KMS-11 (cell line): ENCODE measurements at regions not wholly inside any gene's neighbourhood (a gene's known extent, or its start where the extent isn't known, plus 50 kb on each side); places are given as distances from the start of the nearest gene placed in this dataset.
"Not testable (repeated sequence)": the region's sequence is repeated elsewhere in the genome, so short reads cannot be mapped to it uniquely, and the experiment has no call there.

Experiments
- H2AFZ ChIP-seq: fragments of 200-600 bp; sonication (generic); 2 replicates; pipeline ENCODE4 v1.6.1; 2016; ENCODE audit warnings: antibody characterized with exemption, mixed run types, low read depth
- H3K27ac ChIP-seq: fragments of 200-600 bp; sonication (generic); 2 replicates; pipeline ENCODE4 v1.6.1; 2016; ENCODE audit warnings: mild to moderate bottlenecking, mixed run types
- H3K27me3 ChIP-seq: fragments of 200-600 bp; sonication (generic); 2 replicates; pipeline ENCODE4 v1.6.1; 2017; ENCODE audit warnings: mild to moderate bottlenecking, low read depth, mixed run types, moderate library complexity; ENCODE audit not compliant: insufficient read depth
- H3K36me3 ChIP-seq: fragments of 200-600 bp; sonication (generic); 2 replicates; pipeline ENCODE4 v1.6.1; 2017; ENCODE audit warnings: mild to moderate bottlenecking, mixed run types; ENCODE audit not compliant: insufficient read depth
- H3K4me1 ChIP-seq: fragments of 200-600 bp; sonication (generic); 2 replicates; pipeline ENCODE4 v1.6.1; 2016; ENCODE audit warnings: mild to moderate bottlenecking, low read depth, mixed run types; ENCODE audit not compliant: poor library complexity, severe bottlenecking
- H3K4me2 ChIP-seq: fragments of 200-600 bp; sonication (generic); 2 replicates; pipeline ENCODE4 v1.7.0; 2016; ENCODE audit warnings: mild to moderate bottlenecking, mixed run types
- H3K4me3 ChIP-seq: fragments of 200-600 bp; sonication (generic); IDR thresholded peaks from 2 replicates; pipeline ENCODE4 v1.6.1; 2017; ENCODE audit warnings: low read depth, low read length, mixed read lengths; ENCODE audit not compliant: insufficient read depth
- H3K79me2 ChIP-seq: fragments of 200-600 bp; sonication (generic); 2 replicates; pipeline ENCODE4 v1.6.1; 2016; ENCODE audit warnings: low read depth, mixed run types; ENCODE audit not compliant: insufficient read depth
- H3K9ac ChIP-seq: fragments of 200-600 bp; sonication (generic); 2 replicates; pipeline ENCODE4 v1.6.1; 2016; ENCODE audit warnings: mild to moderate bottlenecking, mixed run types
- H4K20me1 ChIP-seq: fragments of 200-600 bp; sonication (generic); 2 replicates; pipeline ENCODE4 v1.6.1; 2016; ENCODE audit warnings: mild to moderate bottlenecking, mixed run types; ENCODE audit not compliant: insufficient read depth
- TF ChIP-seq, protein P1 (sequence below): fragments of 200-600 bp; sonication (generic); conservative IDR thresholded peaks from 2 replicates; pipeline ENCODE4 v1.6.1; 2017; ENCODE audit warnings: low read depth, mild to moderate bottlenecking, antibody characterized with exemption, low read length, moderate library complexity, mixed read lengths

DNA sequence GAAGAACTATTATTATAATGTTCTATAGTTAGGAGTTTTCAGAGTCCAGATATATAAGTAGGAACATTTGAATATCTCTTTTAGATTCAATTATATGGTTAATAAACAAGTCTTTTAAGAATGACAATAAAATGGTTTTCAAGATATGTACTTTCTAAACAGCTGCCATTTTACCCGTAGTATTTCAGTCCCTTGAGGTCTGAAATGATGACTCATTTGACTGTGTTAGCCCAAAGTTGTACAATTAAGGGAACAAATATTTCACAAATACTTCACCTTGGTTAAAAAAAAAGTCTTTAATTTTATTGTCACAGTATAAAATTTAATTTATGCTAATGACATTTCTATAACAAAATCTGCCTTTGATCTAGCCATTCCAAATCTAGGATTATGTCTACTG is 91.6 kb upstream of the TANK start:
- H3K4me2 ChIP-seq, result no peak overlapping the region
- H3K36me3 ChIP-seq, result no peaks in the 10 kb centered on the region
- H3K27me3 ChIP-seq, result no peaks in the 10 kb centered on the region
- H2AFZ ChIP-seq, result no peak overlapping the region
- H3K4me1 ChIP-seq, result no peaks in the 10 kb centered on the region
- H3K79me2 ChIP-seq, result no peaks in the 10 kb centered on the region
- TF ChIP-seq, protein P1, sequence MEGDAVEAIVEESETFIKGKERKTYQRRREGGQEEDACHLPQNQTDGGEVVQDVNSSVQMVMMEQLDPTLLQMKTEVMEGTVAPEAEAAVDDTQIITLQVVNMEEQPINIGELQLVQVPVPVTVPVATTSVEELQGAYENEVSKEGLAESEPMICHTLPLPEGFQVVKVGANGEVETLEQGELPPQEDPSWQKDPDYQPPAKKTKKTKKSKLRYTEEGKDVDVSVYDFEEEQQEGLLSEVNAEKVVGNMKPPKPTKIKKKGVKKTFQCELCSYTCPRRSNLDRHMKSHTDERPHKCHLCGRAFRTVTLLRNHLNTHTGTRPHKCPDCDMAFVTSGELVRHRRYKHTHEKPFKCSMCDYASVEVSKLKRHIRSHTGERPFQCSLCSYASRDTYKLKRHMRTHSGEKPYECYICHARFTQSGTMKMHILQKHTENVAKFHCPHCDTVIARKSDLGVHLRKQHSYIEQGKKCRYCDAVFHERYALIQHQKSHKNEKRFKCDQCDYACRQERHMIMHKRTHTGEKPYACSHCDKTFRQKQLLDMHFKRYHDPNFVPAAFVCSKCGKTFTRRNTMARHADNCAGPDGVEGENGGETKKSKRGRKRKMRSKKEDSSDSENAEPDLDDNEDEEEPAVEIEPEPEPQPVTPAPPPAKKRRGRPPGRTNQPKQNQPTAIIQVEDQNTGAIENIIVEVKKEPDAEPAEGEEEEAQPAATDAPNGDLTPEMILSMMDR, result no peak
- no peak overlapping the region for H3K27ac ChIP-seq
- H3K9ac ChIP-seq, result no peak overlapping the region
- no peaks in the 10 kb centered on the region for H4K20me1 ChIP-seq
- H3K4me3 ChIP-seq, result no peak overlapping the region

- Histone ChIP-seq H3K4me3 (no peak overlapping the region), H4K20me1 (no peaks in the 10 kb centered on the region), H3K9ac (no peak overlapping the region), H3K4me1 (no peaks in the 10 kb centered on the region), H3K79me2 (no peaks in the 10 kb centered on the region), H3K27ac (no peak overlapping the region), H3K4me2 (no peak overlapping the region), H3K27me3 (no peaks in the 10 kb centered on the region), H2AFZ (no peak overlapping the region), H3K36me3 (no peaks in the 10 kb centered on the region)
- TF ChIP-seq, protein P1, result no peak
Measured at GRCh38 chr2:161070693-161071479, 89.3 kb upstream of the TANK start.

DNA sequence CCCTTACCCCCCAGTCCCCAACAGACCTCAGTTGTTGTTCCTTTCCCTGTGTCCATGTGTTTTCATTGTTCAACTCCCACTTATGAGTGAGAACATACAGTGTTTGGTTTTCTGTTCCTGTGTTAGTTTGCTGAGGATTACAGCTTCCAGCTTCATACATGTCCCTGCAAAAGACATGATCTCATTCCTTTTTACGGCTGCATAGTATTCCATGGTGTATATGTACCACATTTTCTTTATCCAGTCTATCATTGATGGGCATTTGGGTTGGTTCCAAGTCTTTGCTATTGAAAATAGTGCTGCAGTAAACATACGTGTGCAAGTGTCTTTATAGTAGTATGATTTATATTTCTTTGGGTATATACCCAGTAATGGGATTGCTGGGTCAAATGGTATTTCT is 87.8 kb upstream of the TANK start:
- not testable (repeated sequence) for H3K27me3 ChIP-seq, H4K20me1 ChIP-seq, H3K4me3 ChIP-seq, H3K36me3 ChIP-seq, H2AFZ ChIP-seq, H3K4me1 ChIP-seq, H3K9ac ChIP-seq, H3K79me2 ChIP-seq, H3K27ac ChIP-seq, H3K4me2 ChIP-seq

DNA sequence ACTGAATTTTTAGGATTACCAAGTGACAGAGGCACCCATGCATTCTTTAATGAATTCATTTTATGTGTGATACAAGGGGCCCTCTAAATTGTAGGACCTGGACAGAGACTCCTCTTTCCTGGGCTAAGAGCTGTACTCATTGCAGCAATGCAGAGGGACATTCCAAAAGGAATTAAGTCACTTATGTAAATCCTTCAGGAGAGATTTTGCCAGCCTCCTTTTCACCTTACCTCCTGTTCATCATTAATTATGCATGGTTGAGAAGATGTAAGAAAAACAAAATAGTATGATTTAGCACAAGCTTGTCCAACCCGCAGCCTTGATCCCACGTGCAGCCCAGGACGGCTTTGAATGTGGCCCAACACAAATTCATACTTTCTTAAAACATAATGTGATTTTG is 84.5 kb upstream of the TANK start:
- Histone ChIP-seq H3K79me2 (no peaks in the 10 kb centered on the region), H3K36me3 (no peaks in the 10 kb centered on the region), H2AFZ (no peak overlapping the region), H3K27me3 (no peaks in the 10 kb centered on the region), H3K27ac (no peak overlapping the region), H3K4me3 (no peak overlapping the region), H3K4me2 (no peak overlapping the region), H4K20me1 (no peaks in the 10 kb centered on the region), H3K9ac (no peak overlapping the region), H3K4me1 (no peaks in the 10 kb centered on the region)
- TF ChIP-seq, protein P1, result no peak

DNA sequence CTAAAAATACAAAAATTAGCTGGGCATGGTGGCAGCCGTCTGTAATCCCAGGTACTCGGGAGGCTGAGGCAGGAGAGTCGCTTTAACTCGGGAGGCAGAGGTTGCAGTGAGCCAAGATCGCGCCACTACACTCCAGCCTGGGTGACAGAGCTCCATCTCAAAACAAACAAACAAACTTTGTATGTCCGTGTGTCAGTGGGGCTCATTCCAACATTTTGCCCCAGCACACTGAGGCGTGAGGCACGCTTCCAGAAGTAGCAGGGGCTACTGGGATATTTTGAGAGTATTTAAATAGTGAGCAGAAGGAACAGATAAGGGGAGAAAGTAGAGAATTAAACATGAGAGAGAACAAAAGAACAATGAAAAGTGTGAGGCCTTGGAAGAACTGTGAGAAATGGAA is 83.3 kb upstream of the TANK start:
- no peak overlapping the region for H3K27ac ChIP-seq
- H3K4me1 ChIP-seq, result no peaks in the 10 kb centered on the region
- H3K27me3 ChIP-seq, result no peaks in the 10 kb centered on the region
- no peak overlapping the region for H3K4me2 ChIP-seq
- no peak overlapping the region for H3K4me3 ChIP-seq
- H3K36me3 ChIP-seq, result no peaks in the 10 kb centered on the region
- no peak overlapping the region for H2AFZ ChIP-seq
- H3K79me2 ChIP-seq, result no peaks in the 10 kb centered on the region
- H4K20me1 ChIP-seq, result no peaks in the 10 kb centered on the region
- H3K9ac ChIP-seq, result no peak overlapping the region
- TF ChIP-seq, protein P1, result no peak
